PC-3 (cell line): ENCODE measurements at regions not wholly inside any gene's neighbourhood (a gene's known extent, or its start where the extent isn't known, plus 50 kb on each side); places are given as distances from the start of the nearest gene placed in this dataset.
"Not testable (repeated sequence)": the region's sequence is repeated elsewhere in the genome, so short reads cannot be mapped to it uniquely, and the experiment has no call there.

Experiments used
- EZH2 ChIP-seq: fragments of 300-600 bp; sonication (generic); IDR thresholded peaks from one replicate; pipeline ENCODE4 v1.6.1; 2017; ENCODE audit warnings: antibody characterized with exemption, mild to moderate bottlenecking, low read length; ENCODE audit not compliant: unreplicated experiment
- EZH2phosphoT487 ChIP-seq: fragments of 300-600 bp; sonication (generic); IDR thresholded peaks from 2 replicates; pipeline ENCODE4 v1.6.1; 2018; ENCODE audit warnings: mild to moderate bottlenecking, antibody characterized with exemption, low read length, borderline replicate concordance
- TF ChIP-seq, protein P1 (sequence below): fragments of 300-600 bp; sonication (generic); conservative IDR thresholded peaks from 2 replicates; pipeline ENCODE4 v1.5.1; 2017; ENCODE audit warnings: antibody characterized with exemption, low read depth, mild to moderate bottlenecking, low read length

DNA sequence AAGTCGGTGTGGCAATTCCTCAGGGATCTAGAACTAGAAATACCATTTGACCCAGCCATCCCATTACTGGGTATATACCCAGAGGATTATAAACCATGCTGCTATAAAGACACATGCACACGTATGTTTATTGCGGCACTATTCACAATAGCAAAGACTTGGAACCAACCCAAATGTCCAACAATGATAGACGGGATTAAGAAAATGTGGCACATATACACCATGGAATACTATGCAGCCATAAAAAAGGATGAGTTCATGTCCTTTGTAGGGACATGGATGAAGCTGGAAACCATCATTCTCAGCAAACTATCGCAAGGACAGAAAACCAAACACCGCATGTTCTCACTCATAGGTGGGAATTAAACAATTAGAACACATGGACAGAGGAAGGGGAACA lies 80.6 kb upstream of the ST3GAL5 start:
- TF ChIP-seq, protein P1, sequence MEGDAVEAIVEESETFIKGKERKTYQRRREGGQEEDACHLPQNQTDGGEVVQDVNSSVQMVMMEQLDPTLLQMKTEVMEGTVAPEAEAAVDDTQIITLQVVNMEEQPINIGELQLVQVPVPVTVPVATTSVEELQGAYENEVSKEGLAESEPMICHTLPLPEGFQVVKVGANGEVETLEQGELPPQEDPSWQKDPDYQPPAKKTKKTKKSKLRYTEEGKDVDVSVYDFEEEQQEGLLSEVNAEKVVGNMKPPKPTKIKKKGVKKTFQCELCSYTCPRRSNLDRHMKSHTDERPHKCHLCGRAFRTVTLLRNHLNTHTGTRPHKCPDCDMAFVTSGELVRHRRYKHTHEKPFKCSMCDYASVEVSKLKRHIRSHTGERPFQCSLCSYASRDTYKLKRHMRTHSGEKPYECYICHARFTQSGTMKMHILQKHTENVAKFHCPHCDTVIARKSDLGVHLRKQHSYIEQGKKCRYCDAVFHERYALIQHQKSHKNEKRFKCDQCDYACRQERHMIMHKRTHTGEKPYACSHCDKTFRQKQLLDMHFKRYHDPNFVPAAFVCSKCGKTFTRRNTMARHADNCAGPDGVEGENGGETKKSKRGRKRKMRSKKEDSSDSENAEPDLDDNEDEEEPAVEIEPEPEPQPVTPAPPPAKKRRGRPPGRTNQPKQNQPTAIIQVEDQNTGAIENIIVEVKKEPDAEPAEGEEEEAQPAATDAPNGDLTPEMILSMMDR, result not testable (repeated sequence)
- TF ChIP-seq EZH2, EZH2phosphoT487: not testable (repeated sequence)
